Keratinocyte (primary cell): ENCODE measurements at regions not wholly inside any gene's neighbourhood (a gene's known extent, or its start where the extent isn't known, plus 50 kb on each side); places are given as distances from the start of the nearest gene placed in this dataset.

ENCODE experiments used
- DNase-seq: peaks from one replicate; pipeline ENCODE4 v3.0.0-alpha.2; 2011; ENCODE audit warnings: low read depth, missing footprints, low spot score
- FAIRE-seq: peaks from 2 replicates; lab custom pipeline; 2011; peaks lifted over from hg19 to GRCh38; lab: Jason Lieb, UNC
- H2AFZ ChIP-seq: 2 replicates; pipeline ENCODE4 v1.6.0; 2012; ENCODE audit warnings: low read length, control low read depth, inconsistent platforms; ENCODE audit not compliant: control insufficient read depth
- H3K27ac ChIP-seq: 2 replicates; pipeline ENCODE4 v1.5.1; 2011; ENCODE audit warnings: low read length; ENCODE audit not compliant: control insufficient read depth, insufficient read depth
- H3K27me3 ChIP-seq: 3 replicates; pipeline ENCODE4 v1.6.0; 2011; ENCODE audit warnings: low read length; ENCODE audit not compliant: control insufficient read depth, insufficient read depth; ENCODE audit errors: extremely low read depth
- H3K36me3 ChIP-seq, 2 experiments: 2 replicates in 1 of 2; 3 replicates in 1 of 2; pipeline ENCODE4 v1.5.1; 2011; ENCODE audit warnings: low read length in 2 of 2, mild to moderate bottlenecking in 1 of 2; ENCODE audit not compliant: control insufficient read depth in 2 of 2, insufficient read depth in 2 of 2; ENCODE audit errors: extremely low read depth in 1 of 2
- H3K4me1 ChIP-seq: 3 replicates; pipeline ENCODE4 v1.5.1; 2011; ENCODE audit warnings: low read length; ENCODE audit not compliant: control insufficient read depth, insufficient read depth; ENCODE audit errors: extremely low read depth
- H3K4me2 ChIP-seq: 3 replicates; pipeline ENCODE4 v1.6.0; 2011; ENCODE audit warnings: low read depth, low read length; ENCODE audit not compliant: control insufficient read depth, insufficient read depth; ENCODE audit errors: extremely low read depth
- H3K4me3 ChIP-seq, 3 experiments: fragments of 200-600 bp in 1 of 3; sonication (generic) in 1 of 3; 2 replicates in 2 of 3; 3 replicates in 1 of 3; pipeline ENCODE4 v1.5.1; 2011 to 2016; ENCODE audit warnings: low read length in 3 of 3, mild to moderate bottlenecking in 3 of 3, control low read depth in 2 of 3, inconsistent platforms in 1 of 3, low read depth in 1 of 3, mixed read lengths in 1 of 3, mixed run types in 1 of 3, moderate library complexity in 1 of 3; ENCODE audit not compliant: control insufficient read depth in 2 of 3, insufficient read depth in 2 of 3; ENCODE audit errors: extremely low read depth in 1 of 3
- H3K79me2 ChIP-seq: 2 replicates; pipeline ENCODE4 v1.6.0; 2012; ENCODE audit warnings: low read length; ENCODE audit not compliant: control insufficient read depth, insufficient read depth
- H3K9ac ChIP-seq: 3 replicates; pipeline ENCODE4 v1.6.0; 2011; ENCODE audit warnings: low read length; ENCODE audit not compliant: control insufficient read depth, insufficient read depth; ENCODE audit errors: extremely low read depth
- H3K9me1 ChIP-seq: 3 replicates; pipeline ENCODE4 v1.6.0; 2011; ENCODE audit warnings: low read length; ENCODE audit not compliant: control insufficient read depth, insufficient read depth; ENCODE audit errors: extremely low read depth
- H3K9me3 ChIP-seq: 2 replicates; pipeline ENCODE4 v1.5.1; 2012; ENCODE audit warnings: low read depth, low read length; ENCODE audit not compliant: control insufficient read depth
- H4K20me1 ChIP-seq: 3 replicates; pipeline ENCODE4 v1.6.0; 2011; ENCODE audit warnings: low read length; ENCODE audit not compliant: control insufficient read depth, insufficient read depth; ENCODE audit errors: extremely low read depth
- EZH2 ChIP-seq: IDR thresholded peaks from one replicate; pipeline ENCODE4 v1.6.1; 2012; ENCODE audit warnings: inconsistent platforms, mild to moderate bottlenecking, low read length, moderate library complexity
- dilution Hi-C: fragments of 300-500 bp; cut with MboI; formaldehyde crosslinking; loops from one replicate; pipeline ENCODE4 v1.7.0; 2020; ENCODE audit warnings: low sequenced_read_pairs; ENCODE audit not compliant: extremely low pct_ligation_motif_present
- TF ChIP-seq, protein P1 (sequence below), 3 experiments: IDR thresholded peaks in 1 of 3; conservative IDR thresholded peaks in 1 of 3; optimal IDR thresholded peaks in 1 of 3; 2 replicates in 2 of 3; 3 replicates in 1 of 3; pipeline versions ENCODE3 to v1.5.1; 2011; ENCODE audit warnings: low read length in 3 of 3, mild to moderate bottlenecking in 3 of 3, moderate library complexity in 2 of 3, control low read depth in 1 of 3, inconsistent platforms in 1 of 3; ENCODE audit not compliant: insufficient read depth in 2 of 3; ENCODE audit errors: extremely low read depth in 1 of 3

DNA sequence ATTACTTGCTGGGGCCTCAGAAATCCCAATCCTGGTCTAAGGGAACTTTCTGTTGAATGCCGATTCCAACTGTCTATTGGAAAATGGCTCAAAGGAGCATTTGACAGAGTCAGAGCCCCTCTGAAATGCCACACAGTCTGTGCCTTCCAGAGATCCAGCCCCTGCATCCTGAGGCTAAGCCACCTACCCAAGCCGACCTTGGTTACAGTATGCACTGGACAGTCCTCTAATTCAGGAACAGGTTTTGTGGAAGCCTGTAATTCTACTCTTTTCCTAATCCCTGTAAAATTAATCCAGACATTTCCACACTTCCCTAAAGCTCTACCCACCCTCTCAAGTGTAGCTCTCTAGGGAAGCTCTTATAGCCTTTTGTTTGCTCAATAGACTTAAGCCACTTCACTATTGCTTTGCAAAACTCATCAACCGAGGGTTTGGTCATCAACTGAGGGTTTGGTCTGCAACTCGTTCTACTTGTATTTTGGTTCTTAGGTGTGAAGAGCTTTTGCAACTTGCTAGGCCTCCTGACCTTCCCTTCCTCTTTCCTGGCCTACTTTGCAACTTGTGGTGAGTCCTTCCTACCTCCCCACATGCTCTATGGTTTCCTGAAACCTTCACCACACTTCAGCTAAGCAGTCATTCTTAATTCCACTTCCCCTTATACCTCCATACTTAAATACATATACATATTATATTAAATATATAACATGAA lies 364.8 kb downstream of the SFMBT2 start:
- no peak for FAIRE-seq
- dilution Hi-C loops, result no loop called here
- H3K27ac ChIP-seq, result no peak overlapping the region

DNA sequence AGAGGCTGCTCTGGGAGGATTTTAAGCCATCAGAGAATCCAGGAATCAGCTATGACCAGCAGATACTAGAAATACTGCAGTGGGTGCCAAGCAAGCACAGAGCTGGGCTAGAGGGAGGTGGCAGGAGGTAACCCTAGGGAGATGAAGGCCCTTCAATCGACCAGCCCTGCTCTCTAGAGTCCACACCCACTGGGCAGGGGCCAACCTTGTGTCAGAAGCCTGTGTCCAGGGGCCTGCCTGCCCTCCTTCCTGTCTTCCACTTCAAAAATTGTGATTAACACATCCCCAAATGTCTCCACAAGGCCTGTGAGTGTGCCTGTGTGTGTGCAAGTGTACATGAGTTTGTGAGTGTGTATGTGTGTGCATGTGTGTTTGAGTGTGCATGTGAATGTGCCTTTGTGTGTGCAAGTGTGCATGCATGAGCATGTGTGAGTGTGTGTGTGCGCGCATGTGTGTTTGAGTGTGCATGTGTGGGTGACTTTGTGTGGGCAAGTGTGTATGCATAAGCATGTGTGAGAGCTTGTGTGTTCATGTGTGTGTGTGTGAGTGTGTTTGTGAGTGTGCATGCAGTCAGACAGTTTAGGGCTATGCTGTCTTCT lies 367.7 kb downstream of the SFMBT2 start:
- no peak for DNase-seq
- no peaks in the 10 kb centered on the region for H3K4me1 ChIP-seq
- no peak overlapping the region for H3K4me3 ChIP-seq
- TF ChIP-seq, protein P1, sequence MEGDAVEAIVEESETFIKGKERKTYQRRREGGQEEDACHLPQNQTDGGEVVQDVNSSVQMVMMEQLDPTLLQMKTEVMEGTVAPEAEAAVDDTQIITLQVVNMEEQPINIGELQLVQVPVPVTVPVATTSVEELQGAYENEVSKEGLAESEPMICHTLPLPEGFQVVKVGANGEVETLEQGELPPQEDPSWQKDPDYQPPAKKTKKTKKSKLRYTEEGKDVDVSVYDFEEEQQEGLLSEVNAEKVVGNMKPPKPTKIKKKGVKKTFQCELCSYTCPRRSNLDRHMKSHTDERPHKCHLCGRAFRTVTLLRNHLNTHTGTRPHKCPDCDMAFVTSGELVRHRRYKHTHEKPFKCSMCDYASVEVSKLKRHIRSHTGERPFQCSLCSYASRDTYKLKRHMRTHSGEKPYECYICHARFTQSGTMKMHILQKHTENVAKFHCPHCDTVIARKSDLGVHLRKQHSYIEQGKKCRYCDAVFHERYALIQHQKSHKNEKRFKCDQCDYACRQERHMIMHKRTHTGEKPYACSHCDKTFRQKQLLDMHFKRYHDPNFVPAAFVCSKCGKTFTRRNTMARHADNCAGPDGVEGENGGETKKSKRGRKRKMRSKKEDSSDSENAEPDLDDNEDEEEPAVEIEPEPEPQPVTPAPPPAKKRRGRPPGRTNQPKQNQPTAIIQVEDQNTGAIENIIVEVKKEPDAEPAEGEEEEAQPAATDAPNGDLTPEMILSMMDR (optimal IDR thresholded peaks at IDR 0.05 in 1 of 3, IDR thresholded peaks at IDR 0.05 in 1 of 3, conservative IDR thresholded peaks at IDR 0.05 in 1 of 3; ENCODE audit: extremely low read depth in 1 of 3, insufficient read depth in 2 of 3, low read length in 3 of 3), result no peak
- no peak for TF ChIP-seq EZH2
- no peak overlapping the region for H3K27ac ChIP-seq
- FAIRE-seq, result no peak
- no peaks in the 10 kb centered on the region for H4K20me1 ChIP-seq
- no peaks in the 10 kb centered on the region for H3K36me3 ChIP-seq
- dilution Hi-C loops, result no loop called here
- no peak overlapping the region for H3K4me2 ChIP-seq
- no peak overlapping the region for H2AFZ ChIP-seq
- no peaks in the 10 kb centered on the region for H3K9me3 ChIP-seq
- H3K9me1 ChIP-seq, result no peaks in the 10 kb centered on the region
- H3K27me3 ChIP-seq, result peaks cover 5% of the 10 kb centered on the region
- H3K79me2 ChIP-seq, result no peaks in the 10 kb centered on the region
- H3K9ac ChIP-seq, result no peak overlapping the region

More for the DNA sequence above, 364.8 kb downstream of the SFMBT2 start:
- no peak overlapping the region for H3K4me2 ChIP-seq
- H3K27me3 ChIP-seq, result no peaks in the 10 kb centered on the region
- DNase-seq, result no peak
- TF ChIP-seq, protein P1 (optimal IDR thresholded peaks at IDR 0.05 in 1 of 3, IDR thresholded peaks at IDR 0.05 in 1 of 3, conservative IDR thresholded peaks at IDR 0.05 in 1 of 3; ENCODE audit: extremely low read depth in 1 of 3, insufficient read depth in 2 of 3, low read length in 3 of 3), result no peak
- no peak for TF ChIP-seq EZH2
- no peaks in the 10 kb centered on the region for H4K20me1 ChIP-seq
- H2AFZ ChIP-seq, result no peak overlapping the region
- H3K36me3 ChIP-seq, result no peaks in the 10 kb centered on the region
- no peaks in the 10 kb centered on the region for H3K9me3 ChIP-seq
- H3K4me1 ChIP-seq, result no peaks in the 10 kb centered on the region
- no peak overlapping the region for H3K4me3 ChIP-seq
- H3K9me1 ChIP-seq, result no peaks in the 10 kb centered on the region
- no peak overlapping the region for H3K9ac ChIP-seq
- no peaks in the 10 kb centered on the region for H3K79me2 ChIP-seq
